ENCODE measurements at regions not wholly inside any gene's neighbourhood (a gene's known extent, or its start where the extent isn't known, plus 50 kb on each side); places are given as distances from the start of the nearest gene placed in this dataset.
"Not testable (repeated sequence)": the region's sequence is repeated elsewhere in the genome, so short reads cannot be mapped to it uniquely, and the experiment has no call there.

DNA sequence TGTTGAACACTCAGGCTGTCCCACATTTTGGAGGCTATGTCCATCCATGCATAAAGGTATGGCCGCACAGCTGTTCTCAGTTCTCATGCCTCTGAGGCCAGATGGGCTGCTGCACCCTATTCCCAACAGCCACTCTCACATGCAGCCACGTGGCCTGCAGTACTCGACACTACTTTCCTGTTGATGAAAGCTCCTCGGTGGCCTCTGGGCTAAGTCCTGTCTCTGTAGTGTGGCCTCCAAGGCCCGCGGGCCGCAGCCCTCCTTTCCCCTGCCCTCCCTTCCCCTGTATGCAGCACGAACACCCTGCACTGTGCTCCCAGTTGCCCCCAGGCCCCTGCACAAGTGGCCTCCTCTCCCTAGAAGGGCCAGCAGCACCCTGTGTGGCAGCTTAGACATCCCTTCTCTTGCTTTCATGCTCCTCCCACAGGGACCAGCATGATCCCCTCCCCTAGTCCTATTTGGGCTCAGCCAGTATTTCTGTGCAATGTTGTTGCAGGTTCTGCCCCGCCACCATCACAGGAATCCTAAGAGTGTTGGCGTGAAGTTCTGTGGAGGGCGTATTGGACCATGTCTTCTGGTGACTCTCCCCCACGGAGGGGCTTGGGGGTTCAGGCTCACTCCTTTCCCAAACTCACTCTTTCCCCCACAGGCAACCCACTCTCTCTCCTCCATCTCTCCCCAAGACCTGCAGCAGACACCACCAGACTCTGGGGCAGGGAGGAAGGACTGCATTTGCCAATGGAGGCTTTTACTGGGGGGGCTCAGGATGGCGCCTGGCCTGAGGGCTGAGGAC is 1071.2 kb downstream of the RPIA start:
- not testable (repeated sequence) for H3K4me1 ChIP-seq (ENCODE audit: control insufficient read depth, low read depth, low read length); H4K8ac ChIP-seq (ENCODE audit: low read depth, low read length); H3K9ac ChIP-seq (ENCODE audit: low read length); H3K18ac ChIP-seq (ENCODE audit: low read length); H4K5ac ChIP-seq (ENCODE audit: low read length); H3K36me3 ChIP-seq (ENCODE audit: control insufficient read depth, insufficient read depth, low read length); H2BK5ac ChIP-seq (ENCODE audit: low read length); H3K79me2 ChIP-seq (ENCODE audit: control insufficient read depth, insufficient read depth, low read length); H3K27me3 ChIP-seq (ENCODE audit: insufficient read depth, low read length, poor library complexity); H3K4me2 ChIP-seq (ENCODE audit: low read length); H3K4ac ChIP-seq (ENCODE audit: low read depth, low read length); H3K79me1 ChIP-seq (ENCODE audit: low read length); H3K56ac ChIP-seq (ENCODE audit: low read length); H2BK120ac ChIP-seq (ENCODE audit: low read depth, low read length); H2BK15ac ChIP-seq (replicated peaks; ENCODE audit: low read depth); H2AK5ac ChIP-seq (ENCODE audit: low read length); H3K23ac ChIP-seq (ENCODE audit: low read length); DNase-seq; H3K4me3 ChIP-seq (ENCODE audit: low read length); H3K27ac ChIP-seq (ENCODE audit: low read depth, low read length)
- WGBS (ENCODE audit: extremely low coverage, insufficient coverage, low lambda C conversion rate) = no CpG with 5 or more reads among the region's 13 CpGs

DNA sequence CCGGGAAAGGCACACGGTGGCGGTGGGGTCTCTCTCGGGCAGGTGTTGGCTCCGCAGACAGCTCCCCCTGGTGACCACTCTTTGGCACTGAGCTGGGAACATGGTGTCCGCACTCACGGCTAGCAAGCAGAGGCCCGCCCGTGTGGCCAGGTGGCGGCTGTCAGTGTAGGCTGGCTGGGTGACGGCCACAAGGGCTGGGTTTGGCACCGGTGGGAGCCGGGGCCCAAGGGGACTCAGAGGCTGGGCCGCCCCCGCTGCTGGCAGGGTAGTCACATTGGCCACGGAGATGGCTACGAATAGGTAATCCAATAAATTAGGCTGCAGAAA is 1071.7 kb downstream of the RPIA start:
- H3K36me3 ChIP-seq (ENCODE audit: control insufficient read depth, insufficient read depth, low read length) = no peaks in the 10 kb centered on the region
- no peaks in the 10 kb centered on the region for H3K79me2 ChIP-seq (ENCODE audit: control insufficient read depth, insufficient read depth, low read length)
- no peak overlapping the region for H4K5ac ChIP-seq (ENCODE audit: low read length)
- no peak overlapping the region for H3K4ac ChIP-seq (ENCODE audit: low read depth, low read length)
- no peak overlapping the region for H3K4me3 ChIP-seq (ENCODE audit: low read length)
- no peak overlapping the region for H3K27ac ChIP-seq (ENCODE audit: low read depth, low read length)
- peak; percentile 21 for DNase-seq
- WGBS (ENCODE audit: extremely low coverage, insufficient coverage, low lambda C conversion rate) = no CpG with 5 or more reads among the region's 17 CpGs
- no peaks in the 10 kb centered on the region for H3K4me1 ChIP-seq (ENCODE audit: control insufficient read depth, low read depth, low read length)
- H3K9ac ChIP-seq (ENCODE audit: low read length) = no peak overlapping the region
- no peak overlapping the region for H2AK5ac ChIP-seq (ENCODE audit: low read length)
- H2BK120ac ChIP-seq (ENCODE audit: low read depth, low read length) = no peak overlapping the region
- no peak overlapping the region for H3K18ac ChIP-seq (ENCODE audit: low read length)
- H3K27me3 ChIP-seq (ENCODE audit: insufficient read depth, low read length, poor library complexity) = no peaks in the 10 kb centered on the region
- H4K8ac ChIP-seq (ENCODE audit: low read depth, low read length) = no peak overlapping the region
- no peak overlapping the region for H2BK5ac ChIP-seq (ENCODE audit: low read length)
- no peak overlapping the region for H3K4me2 ChIP-seq (ENCODE audit: low read length)
- no peak overlapping the region for H2BK15ac ChIP-seq (replicated peaks; ENCODE audit: low read depth)
- H3K56ac ChIP-seq (ENCODE audit: low read length) = no peak overlapping the region
- H3K23ac ChIP-seq (ENCODE audit: low read length) = no peak overlapping the region
- no peaks in the 10 kb centered on the region for H3K79me1 ChIP-seq (ENCODE audit: low read length)

DNA sequence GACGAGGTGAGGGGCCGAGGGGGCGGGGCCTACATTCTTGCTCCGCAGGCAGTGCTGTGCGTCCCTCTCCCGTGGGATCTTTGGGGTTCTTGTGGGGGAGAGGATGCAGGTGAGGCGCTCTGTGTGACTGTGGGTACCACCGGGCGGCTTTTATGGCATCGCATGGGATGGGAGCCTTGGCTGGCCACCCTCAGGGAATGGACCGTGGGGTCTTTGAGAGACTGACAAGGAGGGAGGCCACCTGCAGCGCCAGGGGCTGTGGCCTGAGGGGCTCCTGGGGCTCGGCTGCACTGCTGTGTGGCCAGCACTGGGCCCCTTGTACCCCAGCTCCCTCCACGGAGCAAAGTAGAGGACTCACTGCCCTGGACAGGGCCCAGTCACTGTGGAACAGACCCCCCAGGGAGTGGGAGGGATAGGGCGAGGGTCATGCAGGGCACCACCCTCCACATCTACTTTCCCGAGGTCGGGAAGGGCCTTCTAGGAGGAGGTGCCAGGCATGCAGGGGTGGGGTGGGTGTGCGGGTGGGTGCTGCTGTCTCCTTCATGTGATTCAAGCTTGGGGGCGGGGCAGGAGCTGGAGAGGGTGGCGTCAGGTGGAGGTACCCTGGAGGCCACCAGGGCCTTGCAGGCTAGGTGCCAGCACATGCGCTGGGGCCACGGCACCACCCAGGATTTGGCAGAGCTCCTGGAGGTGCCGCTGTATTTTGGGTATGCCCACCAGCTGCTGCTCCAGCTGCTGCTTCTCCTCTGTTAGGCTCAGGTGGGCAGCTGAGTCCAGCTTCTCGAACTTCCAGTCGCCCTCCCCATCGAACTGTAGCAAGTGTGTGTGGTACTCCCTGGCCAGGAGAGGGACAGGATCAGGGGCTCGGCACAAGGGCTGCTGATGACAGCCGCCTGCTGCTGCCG is 1072.4 kb downstream of the RPIA start:
- H2BK5ac ChIP-seq (ENCODE audit: low read length) = no peak overlapping the region
- no peak overlapping the region for H2AK5ac ChIP-seq (ENCODE audit: low read length)
- no peak overlapping the region for H3K27ac ChIP-seq (ENCODE audit: low read depth, low read length)
- no peak for DNase-seq
- H2BK15ac ChIP-seq (replicated peaks; ENCODE audit: low read depth) = no peak overlapping the region
- no peak overlapping the region for H4K8ac ChIP-seq (ENCODE audit: low read depth, low read length)
- no peak overlapping the region for H4K5ac ChIP-seq (ENCODE audit: low read length)
- H3K4me1 ChIP-seq (ENCODE audit: control insufficient read depth, low read depth, low read length) = no peaks in the 10 kb centered on the region
- no peak overlapping the region for H3K23ac ChIP-seq (ENCODE audit: low read length)
- no peak overlapping the region for H3K18ac ChIP-seq (ENCODE audit: low read length)
- H3K79me1 ChIP-seq (ENCODE audit: low read length) = no peaks in the 10 kb centered on the region
- no peak overlapping the region for H3K56ac ChIP-seq (ENCODE audit: low read length)
- H2BK120ac ChIP-seq (ENCODE audit: low read depth, low read length) = no peak overlapping the region
- H3K4me2 ChIP-seq (ENCODE audit: low read length) = no peak overlapping the region
- no CpG with 5 or more reads among the region's 29 CpGs for WGBS (ENCODE audit: extremely low coverage, insufficient coverage, low lambda C conversion rate)
- H3K4ac ChIP-seq (ENCODE audit: low read depth, low read length) = no peak overlapping the region
- no peak overlapping the region for H3K9ac ChIP-seq (ENCODE audit: low read length)
- H3K4me3 ChIP-seq (ENCODE audit: low read length) = no peak overlapping the region
- H3K79me2 ChIP-seq (ENCODE audit: control insufficient read depth, insufficient read depth, low read length) = no peaks in the 10 kb centered on the region
- H3K27me3 ChIP-seq (ENCODE audit: insufficient read depth, low read length, poor library complexity) = no peaks in the 10 kb centered on the region
- H3K36me3 ChIP-seq (ENCODE audit: control insufficient read depth, insufficient read depth, low read length) = no peaks in the 10 kb centered on the region

DNA sequence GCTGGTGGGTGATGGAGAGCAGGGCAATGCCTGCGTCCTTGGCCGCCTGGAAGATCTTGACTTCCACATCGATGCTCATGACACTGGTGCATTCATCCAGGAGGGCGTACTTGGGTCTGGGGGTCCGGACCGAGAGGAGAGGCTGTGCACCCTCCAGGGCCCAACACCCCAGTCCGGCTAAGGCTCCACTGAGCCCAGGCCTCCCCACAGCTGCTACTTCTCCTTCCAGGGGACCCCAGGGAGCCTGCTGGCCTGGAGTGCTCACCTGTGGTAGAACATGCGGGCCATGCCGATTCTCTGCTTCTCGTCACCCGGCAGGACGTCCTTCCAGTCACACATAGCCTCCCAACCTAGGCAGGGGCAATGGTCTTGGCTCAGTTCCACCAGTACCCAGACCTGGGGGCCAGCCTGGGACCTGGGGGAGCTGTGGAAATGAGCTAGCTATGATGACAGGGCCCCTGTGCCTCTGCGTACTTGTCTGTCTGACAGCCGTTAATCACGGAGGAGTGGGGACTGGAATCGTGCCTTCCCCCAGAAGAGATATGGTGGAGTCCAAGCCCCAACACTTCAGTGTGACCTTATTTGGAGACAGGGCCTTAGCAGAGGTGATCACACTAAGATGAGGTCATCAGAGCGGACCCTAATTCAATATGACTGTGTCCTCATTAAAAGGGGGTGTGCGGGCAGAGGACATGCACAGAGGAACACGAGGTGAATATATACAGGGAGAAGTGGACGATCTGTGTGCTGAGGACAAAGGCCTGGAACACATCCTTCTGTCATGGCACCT is 1073.3 kb downstream of the RPIA start:
- not testable (repeated sequence) for H2BK5ac ChIP-seq (ENCODE audit: low read length); H2BK120ac ChIP-seq (ENCODE audit: low read depth, low read length); H3K56ac ChIP-seq (ENCODE audit: low read length); H3K79me1 ChIP-seq (ENCODE audit: low read length); H3K36me3 ChIP-seq (ENCODE audit: control insufficient read depth, insufficient read depth, low read length); H3K9ac ChIP-seq (ENCODE audit: low read length); H3K4me2 ChIP-seq (ENCODE audit: low read length); H3K18ac ChIP-seq (ENCODE audit: low read length); H3K4me1 ChIP-seq (ENCODE audit: control insufficient read depth, low read depth, low read length); H3K4ac ChIP-seq (ENCODE audit: low read depth, low read length); H2BK15ac ChIP-seq (replicated peaks; ENCODE audit: low read depth); H3K23ac ChIP-seq (ENCODE audit: low read length); H3K27ac ChIP-seq (ENCODE audit: low read depth, low read length); H3K79me2 ChIP-seq (ENCODE audit: control insufficient read depth, insufficient read depth, low read length); H2AK5ac ChIP-seq (ENCODE audit: low read length); H4K8ac ChIP-seq (ENCODE audit: low read depth, low read length); H4K5ac ChIP-seq (ENCODE audit: low read length); H3K27me3 ChIP-seq (ENCODE audit: insufficient read depth, low read length, poor library complexity); DNase-seq; H3K4me3 ChIP-seq (ENCODE audit: low read length)
- no CpG with 5 or more reads among the region's 20 CpGs for WGBS (ENCODE audit: extremely low coverage, insufficient coverage, low lambda C conversion rate)

DNA sequence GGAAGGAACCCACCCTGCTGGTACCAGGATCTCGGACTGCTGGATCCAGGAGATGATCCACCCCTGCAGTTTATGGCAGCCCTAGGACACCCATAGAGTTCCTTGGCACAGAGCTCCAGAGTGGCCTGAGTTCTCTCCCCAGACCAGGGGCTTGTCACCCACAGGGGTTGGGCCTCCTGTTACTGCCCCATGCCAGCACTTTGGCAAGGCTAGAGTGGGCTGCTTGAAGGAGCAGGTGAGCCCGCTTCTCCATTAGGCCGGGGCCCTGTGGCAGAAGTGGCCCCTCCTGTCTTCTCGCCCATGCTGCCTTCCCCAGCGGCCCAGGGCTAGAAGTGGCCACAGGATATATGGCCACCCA is 1073.9 kb downstream of the RPIA start:
- H3K79me1 ChIP-seq (ENCODE audit: low read length); H2BK5ac ChIP-seq (ENCODE audit: low read length); H4K8ac ChIP-seq (ENCODE audit: low read depth, low read length); H2BK120ac ChIP-seq (ENCODE audit: low read depth, low read length); H3K27ac ChIP-seq (ENCODE audit: low read depth, low read length); H4K5ac ChIP-seq (ENCODE audit: low read length); H2AK5ac ChIP-seq (ENCODE audit: low read length); H2BK15ac ChIP-seq (replicated peaks; ENCODE audit: low read depth); H3K4me2 ChIP-seq (ENCODE audit: low read length); H3K23ac ChIP-seq (ENCODE audit: low read length); H3K18ac ChIP-seq (ENCODE audit: low read length); H3K9ac ChIP-seq (ENCODE audit: low read length); H3K4ac ChIP-seq (ENCODE audit: low read depth, low read length); H3K4me1 ChIP-seq (ENCODE audit: control insufficient read depth, low read depth, low read length); H3K36me3 ChIP-seq (ENCODE audit: control insufficient read depth, insufficient read depth, low read length); H3K27me3 ChIP-seq (ENCODE audit: insufficient read depth, low read length, poor library complexity); DNase-seq; H3K56ac ChIP-seq (ENCODE audit: low read length); H3K79me2 ChIP-seq (ENCODE audit: control insufficient read depth, insufficient read depth, low read length): not testable (repeated sequence)
- WGBS (ENCODE audit: extremely low coverage, insufficient coverage, low lambda C conversion rate) = no CpG with 5 or more reads among the region's 5 CpGs
- peak overlapping the region; percentile 12 for H3K4me3 ChIP-seq (ENCODE audit: low read length)

Data from mesendoderm (in vitro differentiated cells).